Peyer's patch (tissue), 4 donors: ENCODE measurements at regions not wholly inside any gene's neighbourhood (a gene's known extent, or its start where the extent isn't known, plus 50 kb on each side); places are given as distances from the start of the nearest gene placed in this dataset.
"Not testable (repeated sequence)": the region's sequence is repeated elsewhere in the genome, so short reads cannot be mapped to it uniquely, and the experiment has no call there.

Experiments
- POLR2A ChIP-seq, 2 donors: fragments of 450-650 bp; IDR thresholded peaks; one replicate each; pipeline ENCODE4 v1.5.1; 2017; ENCODE audit warnings: antibody characterized with exemption in 2 of 2, mild to moderate bottlenecking in 2 of 2, moderate library complexity in 2 of 2
- TF ChIP-seq, protein P1 (sequence below), 6 experiments: fragments of 450-650 bp in 4 of 6; fragments of 200-600 bp in 2 of 6; sonication (generic) in 1 of 6; IDR thresholded peaks; one replicate each; pipeline ENCODE4 v1.5.1; 2017 to 2019; ENCODE audit warnings: antibody characterized with exemption in 6 of 6, mild to moderate bottlenecking in 3 of 6, moderate library complexity in 1 of 6

- TF ChIP-seq, protein P1, sequence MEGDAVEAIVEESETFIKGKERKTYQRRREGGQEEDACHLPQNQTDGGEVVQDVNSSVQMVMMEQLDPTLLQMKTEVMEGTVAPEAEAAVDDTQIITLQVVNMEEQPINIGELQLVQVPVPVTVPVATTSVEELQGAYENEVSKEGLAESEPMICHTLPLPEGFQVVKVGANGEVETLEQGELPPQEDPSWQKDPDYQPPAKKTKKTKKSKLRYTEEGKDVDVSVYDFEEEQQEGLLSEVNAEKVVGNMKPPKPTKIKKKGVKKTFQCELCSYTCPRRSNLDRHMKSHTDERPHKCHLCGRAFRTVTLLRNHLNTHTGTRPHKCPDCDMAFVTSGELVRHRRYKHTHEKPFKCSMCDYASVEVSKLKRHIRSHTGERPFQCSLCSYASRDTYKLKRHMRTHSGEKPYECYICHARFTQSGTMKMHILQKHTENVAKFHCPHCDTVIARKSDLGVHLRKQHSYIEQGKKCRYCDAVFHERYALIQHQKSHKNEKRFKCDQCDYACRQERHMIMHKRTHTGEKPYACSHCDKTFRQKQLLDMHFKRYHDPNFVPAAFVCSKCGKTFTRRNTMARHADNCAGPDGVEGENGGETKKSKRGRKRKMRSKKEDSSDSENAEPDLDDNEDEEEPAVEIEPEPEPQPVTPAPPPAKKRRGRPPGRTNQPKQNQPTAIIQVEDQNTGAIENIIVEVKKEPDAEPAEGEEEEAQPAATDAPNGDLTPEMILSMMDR (IDR thresholded peaks at IDR 0.05), result not testable (repeated sequence)
- not testable (repeated sequence) for TF ChIP-seq POLR2A (IDR thresholded peaks at IDR 0.05)
Observed at GRCh38 chr15:22561716-22562115, 103.0 kb downstream of the GOLGA6L22 start.
